GM19468 (cell line): ENCODE measurements at regions not wholly inside any gene's neighbourhood (a gene's known extent, or its start where the extent isn't known, plus 50 kb on each side); places are given as distances from the start of the nearest gene placed in this dataset.
A peak's percentile ranks its signal among the peaks of the same experiment; 100 is the strongest.
"Not testable (repeated sequence)": the region's sequence is repeated elsewhere in the genome, so short reads cannot be mapped to it uniquely, and the experiment has no call there.

Experiments used
- ATAC-seq: cut with Tn5 transposase; IDR thresholded peaks from one replicate; pipeline ENCODE4 v1.9.1; 2021; ENCODE audit warnings: mild to moderate bottlenecking, moderate library complexity, moderate number of reproducible peaks; ENCODE audit not compliant: unreplicated experiment; ENCODE audit errors: extremely low read depth

DNA sequence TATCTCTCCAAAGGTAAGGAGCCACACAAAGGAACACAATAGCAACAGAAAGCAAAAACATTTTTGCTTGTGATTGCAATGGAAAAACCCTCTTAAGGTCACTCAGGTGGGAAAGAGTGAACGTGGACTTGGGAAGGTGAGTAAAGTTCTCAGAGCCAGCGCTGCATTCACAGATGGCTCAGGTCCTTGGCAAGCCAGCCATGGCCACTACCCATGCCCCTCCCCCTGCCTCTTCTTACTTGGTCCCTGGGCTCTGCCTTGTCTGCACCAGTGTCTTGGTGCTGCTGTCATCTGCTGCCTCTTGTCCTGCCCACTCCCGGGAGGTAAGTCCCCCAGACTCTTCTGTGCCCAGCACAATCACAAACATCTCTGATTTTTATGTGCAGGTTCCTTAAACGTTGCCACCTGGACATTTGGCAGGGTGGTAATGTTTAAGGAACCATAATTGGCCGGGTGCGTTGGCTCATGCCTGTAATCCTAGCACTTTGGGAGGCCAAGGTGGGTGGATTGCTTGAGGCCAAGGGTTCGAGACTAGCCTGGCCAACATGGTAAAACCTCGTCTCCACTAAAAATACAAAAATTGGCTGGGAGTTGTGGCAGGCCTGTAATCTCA is 74.6 kb downstream of the FEM1C start:
- ATAC-seq, result no peak

DNA sequence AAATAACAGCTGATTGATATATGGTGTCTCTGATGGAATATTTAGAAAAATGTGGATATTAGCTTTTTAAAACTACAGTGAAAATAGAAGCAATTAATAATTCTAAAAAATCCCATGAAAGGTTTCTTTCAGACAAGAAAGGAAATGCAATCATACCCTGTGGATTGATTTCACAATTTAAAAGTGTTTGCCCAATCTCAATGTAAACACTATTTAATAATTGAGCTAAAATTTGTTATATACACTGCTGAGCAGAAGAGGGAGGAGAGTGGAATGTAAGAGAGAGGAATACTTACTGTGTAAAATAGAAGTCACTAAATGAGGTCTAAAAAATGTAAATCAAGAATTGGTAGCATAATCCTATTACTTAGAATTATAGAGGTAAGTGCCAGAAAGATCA is 76.9 kb downstream of the FEM1C start:
- no peak for ATAC-seq

DNA sequence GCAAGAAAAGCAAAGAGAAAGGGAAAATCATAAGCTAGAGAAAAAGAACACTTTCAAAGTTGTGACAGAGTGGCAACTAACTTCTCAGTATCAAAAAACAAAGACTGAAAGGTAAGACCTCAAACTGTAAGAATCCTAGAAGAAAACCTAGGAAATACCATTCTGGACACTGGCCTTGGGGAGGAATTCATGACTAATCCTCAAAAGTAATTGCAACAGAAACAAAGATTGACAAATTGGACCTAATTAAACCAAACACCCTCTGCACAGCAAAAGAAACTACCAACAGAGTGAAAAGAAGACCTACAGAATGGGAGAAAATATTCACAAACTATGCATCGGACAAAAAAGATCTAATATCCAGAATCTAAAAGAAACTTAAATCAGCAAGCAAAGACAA is 79.1 kb downstream of the FEM1C start:
- no peak for ATAC-seq

DNA sequence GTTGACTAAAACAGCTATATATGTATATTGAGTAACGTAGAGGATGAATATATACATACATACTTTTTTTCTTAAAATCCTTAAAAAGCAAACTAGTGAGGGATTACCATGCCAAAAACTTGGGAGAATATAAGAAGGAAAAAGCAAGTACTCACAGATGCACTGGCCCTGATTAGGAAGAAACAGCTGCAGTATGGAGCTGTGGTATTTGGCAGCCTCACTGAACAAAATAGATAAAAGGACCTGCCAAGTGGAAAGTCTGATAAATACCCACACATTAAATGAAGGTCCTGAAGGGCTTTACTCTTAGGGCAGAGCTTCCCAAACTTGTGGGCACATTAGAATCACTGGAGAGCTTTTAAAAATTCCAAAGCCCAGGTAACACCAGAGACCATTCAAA is 80.6 kb downstream of the FEM1C start:
- no peak for ATAC-seq

DNA sequence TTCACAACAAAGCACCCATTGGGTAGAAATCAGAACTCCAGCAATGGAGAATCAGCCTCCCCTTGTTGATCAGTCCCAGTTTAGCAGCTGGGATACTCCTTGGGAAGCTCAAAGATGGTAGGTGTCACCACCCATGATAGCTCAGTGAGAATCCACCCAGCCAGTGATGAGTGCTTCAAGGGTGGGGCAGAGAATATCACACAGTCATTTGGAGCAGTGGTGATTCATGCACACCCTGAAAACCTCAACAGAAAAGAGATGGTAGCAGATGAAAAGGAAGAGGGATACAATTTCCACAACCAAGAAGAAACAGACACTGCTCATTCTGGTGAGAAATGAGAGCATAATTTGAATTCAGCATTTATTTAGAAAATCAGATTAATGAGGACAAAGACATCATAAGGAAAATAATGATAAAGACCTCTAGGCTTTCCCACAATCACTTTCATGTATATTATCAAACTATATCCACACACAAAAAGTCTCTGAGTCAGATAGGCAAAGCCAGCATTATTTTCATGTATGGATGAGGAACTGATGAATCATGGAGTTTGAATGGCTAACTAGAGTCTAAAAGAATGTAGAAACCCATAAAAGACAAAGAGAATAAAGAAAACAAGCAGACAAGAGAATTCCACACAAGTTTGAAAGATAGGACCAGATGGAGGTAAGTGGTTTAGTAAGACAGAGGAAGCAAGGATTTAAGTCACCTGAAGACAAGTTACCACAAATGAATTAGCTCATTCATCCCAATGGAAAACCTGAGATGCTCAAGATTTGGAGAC is 82.9 kb downstream of the FEM1C start:
- ATAC-seq, result no peak

DNA sequence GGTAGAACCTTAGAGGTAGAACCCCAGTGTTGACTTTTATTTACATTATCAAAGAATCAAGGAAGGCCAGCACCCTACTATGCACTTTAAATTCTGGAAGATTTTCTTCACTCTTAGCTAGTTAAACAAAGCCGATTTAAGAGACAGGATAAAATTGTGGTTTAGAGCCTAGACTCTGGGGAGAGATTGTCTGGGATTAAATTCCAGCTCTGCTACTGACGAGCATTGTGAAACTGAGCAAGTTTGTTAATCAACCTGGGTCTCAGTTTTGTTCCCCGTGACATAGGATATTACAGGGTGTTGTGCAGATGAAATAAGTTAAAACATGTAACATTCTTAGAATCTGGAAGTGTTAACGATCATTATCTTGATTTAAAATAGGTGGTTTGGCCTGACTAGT is 83.5 kb downstream of the FEM1C start:
- no peak for ATAC-seq

DNA sequence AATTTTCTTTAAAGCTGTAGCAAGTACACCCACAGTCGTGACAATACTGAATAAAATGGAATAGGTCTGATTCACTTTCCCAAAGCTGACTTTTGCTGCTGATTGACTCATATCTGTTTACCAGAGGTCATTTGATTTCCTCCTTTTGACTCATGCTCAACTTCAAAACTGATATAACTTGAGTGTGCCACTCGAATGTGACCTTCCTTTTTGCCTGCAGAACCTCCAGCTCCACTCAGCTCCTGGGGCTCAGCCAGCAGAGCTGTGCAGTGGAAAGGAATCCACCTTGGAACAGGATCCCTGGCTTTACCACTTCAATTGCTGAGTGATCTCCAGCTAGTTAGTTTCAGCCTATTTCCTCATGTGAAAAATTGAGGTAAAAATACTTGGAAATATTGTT is 84.1 kb downstream of the FEM1C start:
- peak; percentile 40 for ATAC-seq

DNA sequence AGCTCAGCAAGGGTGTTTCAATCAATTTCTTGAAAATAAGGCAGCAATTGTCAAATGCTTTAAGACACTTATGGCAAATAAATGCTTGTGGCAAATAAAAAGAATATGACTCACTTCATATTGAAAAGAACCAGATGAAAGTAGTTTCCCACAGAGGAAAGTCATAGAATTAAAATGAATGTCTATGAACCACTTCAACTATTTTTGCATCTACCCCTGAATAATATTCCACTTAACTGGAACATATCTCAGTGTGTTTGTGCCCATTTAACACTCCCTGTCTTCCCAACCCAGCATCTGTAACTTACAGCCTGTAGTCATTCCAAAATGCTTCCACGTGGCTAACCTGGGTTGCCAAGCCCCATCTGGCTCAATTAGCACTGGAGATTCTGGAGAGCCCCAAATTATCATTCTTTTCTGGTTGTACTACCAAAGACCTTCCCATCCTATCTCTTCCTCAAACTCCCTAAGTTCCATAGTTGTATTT is 84.7 kb downstream of the FEM1C start:
- ATAC-seq, result no peak

DNA sequence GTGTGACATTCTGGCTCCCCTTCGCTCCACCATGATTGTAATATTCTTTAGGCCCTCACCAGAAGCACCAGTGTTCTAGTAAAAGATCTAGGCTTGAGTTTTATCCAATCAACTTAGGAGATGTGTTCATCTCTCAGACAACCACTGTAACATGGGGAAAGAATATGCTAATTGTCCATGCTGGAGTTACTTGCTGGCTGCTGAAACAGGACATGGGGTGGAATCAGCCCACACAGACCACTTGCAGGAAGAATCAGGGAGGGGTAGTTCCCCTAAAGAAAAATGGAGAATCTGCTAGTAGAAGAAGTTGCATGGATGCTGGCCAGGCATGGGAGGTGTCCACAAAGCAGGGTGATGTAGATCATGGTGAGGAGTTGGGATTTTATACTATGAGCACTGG is 86.2 kb downstream of the FEM1C start:
- no peak for ATAC-seq

DNA sequence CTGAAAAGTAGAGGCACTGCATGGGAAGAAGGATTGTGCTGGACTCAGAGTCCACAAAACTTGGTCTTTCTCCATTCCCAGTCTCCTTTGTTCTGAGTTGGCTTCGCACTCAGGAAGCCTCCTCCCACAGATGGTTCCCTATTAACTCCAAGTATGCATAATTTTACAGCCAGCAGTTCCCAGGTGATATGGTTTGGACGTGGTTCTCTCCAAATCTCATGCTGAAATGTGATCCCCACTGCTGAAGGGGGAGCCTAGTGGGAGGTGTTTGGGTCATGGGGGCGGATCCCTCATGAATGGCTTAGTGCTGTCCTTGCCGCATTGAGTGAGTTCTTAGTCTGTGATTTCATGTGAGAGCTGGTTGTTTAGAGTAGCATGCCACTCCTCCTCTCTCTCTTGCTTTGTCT is 86.6 kb downstream of the FEM1C start:
- no peak for ATAC-seq

DNA sequence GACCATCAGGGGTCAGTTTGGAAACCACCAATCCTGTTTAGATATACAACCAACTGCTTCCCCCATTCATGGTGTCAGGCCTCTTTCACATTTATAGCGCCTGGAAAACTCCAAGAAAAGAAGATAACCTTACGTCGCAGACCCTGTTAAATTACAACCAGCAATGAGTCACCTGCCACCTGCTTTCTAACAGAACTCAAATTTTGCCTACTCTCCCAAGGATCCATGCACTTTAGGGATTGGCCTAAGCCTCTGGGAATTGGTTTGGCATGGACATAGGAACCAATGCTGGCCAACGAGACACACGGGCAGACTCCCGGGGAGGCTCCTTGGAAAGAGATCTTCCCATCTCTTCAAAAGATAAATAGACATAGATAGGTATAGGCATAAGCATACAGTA is 87.0 kb downstream of the FEM1C start:
- no peak for ATAC-seq

DNA sequence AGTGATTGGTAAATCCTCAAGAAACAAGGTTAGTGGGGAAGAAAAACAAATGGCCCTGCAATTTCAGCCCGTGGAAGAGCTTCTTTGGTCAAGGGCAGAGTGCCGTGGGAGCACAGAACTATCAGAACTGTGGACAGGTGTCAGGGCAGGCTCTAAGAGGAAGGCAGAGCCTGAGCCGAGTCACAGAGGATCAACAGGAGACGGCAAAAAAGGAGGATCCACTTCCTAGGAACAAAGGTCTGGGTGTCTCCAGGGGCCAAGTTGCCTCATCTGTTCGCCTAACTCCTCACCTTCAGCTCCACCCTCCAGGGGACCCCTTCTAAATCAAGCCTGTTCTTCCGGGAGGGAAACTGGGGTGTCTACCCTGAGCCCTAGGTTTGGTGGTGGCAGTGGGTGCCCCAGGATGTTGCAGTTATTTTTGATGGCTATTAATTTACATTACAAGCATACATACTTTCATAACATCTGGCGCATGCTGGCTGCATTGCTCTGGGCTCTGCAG is 88.0 kb downstream of the FEM1C start:
- no peak for ATAC-seq

DNA sequence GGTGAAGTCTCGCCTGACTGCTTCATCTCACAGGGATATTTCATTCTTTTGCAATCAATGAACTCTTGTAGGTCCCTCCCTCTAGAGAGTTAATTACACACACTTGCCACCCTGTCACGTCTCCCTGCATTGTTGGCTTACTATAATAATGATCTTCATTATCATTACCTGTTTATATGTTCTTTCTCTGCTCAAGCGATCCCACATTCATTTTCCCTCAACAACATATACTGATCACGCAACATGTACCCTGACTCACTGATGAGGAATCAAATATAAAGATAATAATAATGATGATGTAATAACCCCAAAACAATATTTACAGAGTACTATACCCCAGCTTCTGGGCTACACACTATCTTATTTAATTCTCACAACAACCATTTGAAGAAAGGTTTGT is 88.5 kb downstream of the FEM1C start:
- ATAC-seq, result no peak

DNA sequence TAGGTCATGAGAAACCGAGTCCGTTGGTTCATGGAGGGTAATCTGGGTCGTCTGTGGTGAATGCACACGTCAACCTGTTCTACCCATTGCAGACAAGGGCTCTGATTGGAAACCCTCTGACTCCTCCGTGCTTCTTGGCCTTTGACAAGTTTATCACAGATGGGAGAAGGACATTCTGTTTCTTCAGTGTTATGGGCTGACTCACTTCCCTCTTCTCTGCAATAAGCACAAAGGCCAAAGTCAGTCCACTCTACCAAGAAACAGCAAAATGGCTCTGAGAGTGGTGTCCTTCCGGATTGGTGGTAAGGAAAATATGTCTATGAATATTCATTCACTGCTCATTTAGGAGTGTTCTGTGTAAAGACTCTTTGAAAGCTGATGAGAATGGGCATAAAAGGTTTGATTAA is 89.3 kb downstream of the FEM1C start:
- ATAC-seq, result no peak

DNA sequence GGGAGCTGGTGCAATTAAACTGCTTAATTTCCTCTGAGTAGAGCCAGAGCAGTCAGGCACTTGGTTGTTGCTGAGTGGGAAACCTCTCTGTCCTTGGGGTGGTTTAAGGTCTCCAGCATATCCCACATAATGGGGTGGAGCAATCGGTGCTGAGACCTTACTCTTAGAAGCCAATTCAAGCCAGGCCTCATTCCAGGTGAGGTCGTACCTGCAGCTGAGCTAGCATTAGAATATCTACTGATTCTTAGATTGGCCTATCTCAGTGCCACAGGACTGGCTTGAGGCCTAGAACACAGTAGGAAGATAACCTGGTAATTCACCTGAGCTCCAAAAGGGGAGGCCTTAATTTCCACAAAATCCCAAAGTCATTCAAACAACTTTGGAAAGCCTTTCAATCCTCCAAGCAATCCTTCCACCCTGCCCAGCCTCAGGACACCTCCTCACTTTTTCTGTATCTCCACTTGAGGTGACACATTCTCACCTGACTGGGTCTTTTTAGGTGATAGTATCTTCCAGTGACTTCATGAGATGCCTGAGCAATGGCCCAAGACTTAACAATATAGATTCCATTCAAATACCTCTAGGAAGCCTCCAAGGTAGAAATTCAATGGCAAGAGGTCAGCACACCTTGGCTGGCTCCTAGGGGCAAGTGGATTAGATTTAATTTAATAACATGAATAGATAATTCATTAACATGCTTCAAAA is 91.0 kb downstream of the FEM1C start:
- ATAC-seq, result no peak

DNA sequence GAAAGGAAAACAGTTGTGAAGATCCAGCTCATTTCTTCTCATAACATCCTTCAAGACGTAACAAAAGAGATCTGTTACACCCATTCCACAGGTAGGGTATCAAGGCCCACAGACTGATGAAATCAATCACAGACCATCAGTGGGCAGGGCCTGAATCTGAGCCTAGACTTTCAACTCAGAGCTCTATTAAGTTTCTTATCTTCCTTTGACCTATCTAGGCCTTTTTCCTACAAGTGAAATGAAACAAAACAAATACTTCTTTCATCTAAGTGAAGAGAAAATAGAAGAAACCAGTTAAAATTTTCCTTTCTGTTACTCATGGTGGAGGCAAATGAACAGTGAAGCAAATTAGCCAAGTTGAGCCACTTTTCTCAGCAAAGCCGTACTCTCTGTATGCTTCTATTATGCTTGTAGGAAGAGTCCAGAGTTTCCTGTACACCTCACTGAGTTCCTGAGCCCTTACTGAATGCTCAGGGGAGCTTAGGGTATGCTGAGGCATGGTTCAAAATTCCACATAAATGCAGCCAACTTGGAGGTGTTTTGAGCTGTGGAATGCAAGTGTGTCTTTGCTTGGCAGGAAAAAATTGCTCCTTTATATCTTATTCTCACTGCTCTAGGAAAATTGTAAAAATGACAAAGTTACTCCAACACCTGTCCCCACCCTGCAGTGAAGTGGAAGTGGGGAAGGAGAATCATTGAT is 91.9 kb downstream of the FEM1C start:
- no peak for ATAC-seq

DNA sequence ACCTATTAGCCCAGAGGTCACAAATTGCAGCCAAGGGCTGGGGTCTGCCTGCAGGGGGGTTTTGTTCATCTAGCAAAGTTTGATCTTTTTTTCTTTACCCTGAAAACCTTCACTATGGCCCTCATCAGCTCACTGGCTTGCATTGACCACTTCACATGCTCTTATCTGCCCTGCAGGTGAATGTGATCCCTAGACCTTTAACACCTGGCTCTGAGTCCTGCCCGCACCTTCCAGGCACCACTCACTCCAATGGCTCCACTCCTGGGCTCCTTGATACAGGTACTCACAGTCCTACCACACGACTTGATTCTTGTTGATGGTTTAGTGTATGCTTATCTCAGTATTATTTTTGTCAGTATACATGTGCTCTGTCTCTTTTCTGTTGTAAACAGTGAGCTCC is 92.5 kb downstream of the FEM1C start:
- no peak for ATAC-seq

DNA sequence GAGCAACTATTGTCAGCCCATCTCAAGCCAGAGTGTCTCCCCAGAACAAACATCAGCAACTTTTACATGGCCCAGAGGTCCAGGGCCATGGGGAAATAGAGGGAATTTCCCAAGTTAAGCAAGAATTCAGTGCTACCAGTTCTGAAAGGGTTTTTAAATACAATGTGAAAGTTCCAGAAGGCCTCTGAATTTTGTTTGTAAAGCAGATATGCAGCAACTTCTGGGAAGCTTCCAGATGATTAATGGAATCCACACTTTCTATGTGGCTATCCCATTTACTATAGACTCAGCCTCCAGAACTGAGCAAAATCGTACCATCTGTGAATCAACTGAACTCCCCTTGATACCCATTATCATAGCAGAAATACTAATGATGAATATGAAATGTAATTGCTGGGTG is 93.8 kb downstream of the FEM1C start:
- ATAC-seq, result no peak

DNA sequence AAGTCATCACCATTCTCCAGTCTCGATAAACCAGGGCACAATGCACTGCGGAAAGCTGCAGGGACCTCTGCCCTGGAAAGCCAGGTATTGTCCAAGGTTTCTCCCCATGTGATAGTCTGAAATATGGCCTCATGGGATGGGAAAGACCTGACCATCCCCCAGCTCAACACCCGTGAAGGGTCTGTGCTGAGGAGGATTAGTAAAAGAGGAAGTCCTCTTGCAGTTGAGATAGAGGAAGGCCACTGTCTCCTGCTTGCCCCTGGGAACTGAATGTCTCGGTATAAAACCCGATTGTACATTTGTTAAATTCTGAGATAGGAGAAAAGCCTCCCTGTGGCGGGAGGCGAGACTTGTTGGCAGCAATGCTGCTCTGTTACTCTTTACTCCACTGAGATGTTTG is 95.9 kb downstream of the FEM1C start:
- not testable (repeated sequence) for ATAC-seq

DNA sequence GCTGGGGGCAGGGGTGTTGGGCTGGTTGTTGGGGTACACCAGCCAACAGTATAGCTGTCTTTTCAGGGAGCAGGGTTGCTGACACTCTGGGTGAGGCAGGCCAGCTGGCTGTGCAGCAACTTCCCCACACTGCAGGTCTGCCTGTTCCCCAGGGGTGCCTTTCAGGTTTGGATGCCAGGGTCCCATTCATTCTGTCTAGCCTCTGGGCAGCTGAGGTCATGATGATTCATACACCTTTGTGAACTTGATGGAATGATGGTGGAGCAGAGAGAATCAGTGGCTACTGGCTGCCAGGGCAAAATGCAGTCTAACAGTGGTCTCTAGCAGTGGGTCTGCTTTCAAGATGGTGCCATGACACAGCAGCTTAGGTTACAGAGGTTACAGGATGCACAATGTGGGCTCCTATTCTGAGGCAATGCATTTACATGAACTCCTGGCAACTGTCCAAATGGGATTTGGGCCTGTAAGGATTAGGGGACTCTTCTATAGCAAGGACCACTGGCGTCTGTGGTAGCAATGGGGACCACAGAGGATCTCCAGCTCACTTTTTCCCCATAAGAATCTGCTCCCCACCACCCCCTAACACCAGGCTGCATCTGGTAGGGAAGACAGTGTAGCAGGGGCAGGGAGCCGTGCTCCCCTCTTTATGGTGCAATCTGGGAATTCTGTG is 103.7 kb downstream of the FEM1C start:
- ATAC-seq, result no peak
